HCT116 (cell line): ENCODE measurements at regions not wholly inside any gene's neighbourhood (a gene's known extent, or its start where the extent isn't known, plus 50 kb on each side); places are given as distances from the start of the nearest gene placed in this dataset.

ENCODE experiments used
- ATAC-seq: fragments of 200-7000 bp; cut with Tn5 transposase; 2 replicates; pipeline ENCODE4 v1.9.1; 2020; ENCODE audit warnings: mild to moderate bottlenecking, moderate library complexity
- BruUV-seq: library from RNA; stranded (reverse); fragments of 400-500 nt; replicated peaks from 2 replicates; lab custom pipeline; 2021; lab: Mats Ljungman, UMichigan
- CTCF ChIA-PET: fragments of 300-600 bp; sonication (Branson Sonifier 250); formaldehyde crosslinking; loops from one replicate; lab custom pipeline; 2021; ENCODE audit warnings: antibody characterized with exemption; lab: Charles Lee
- POLR2A ChIA-PET: fragments of 300-600, 350-600 bp; sonication (Branson Sonifier 250); formaldehyde crosslinking; loops from one replicate; lab custom pipeline; 2021; ENCODE audit warnings: antibody characterized with exemption; lab: Charles Lee
- RAD21 ChIA-PET, 2 experiments: fragments of 300-600 bp; sonication (Branson Sonifier 250); formaldehyde crosslinking; loops; one replicate each; lab custom pipeline; 2023; ENCODE audit warnings: low total read pairs in 2 of 2; ENCODE audit not compliant: uncharacterized antibody in 2 of 2, unreplicated experiment in 2 of 2, low non-redundant PET in 1 of 2; lab: Charles Lee
- DNase-seq: peaks from one replicate; pipeline ENCODE4 v3.0.0-alpha.2; 2010; ENCODE audit warnings: low read depth, low spot score
- H2AFZ ChIP-seq: fragments of 200-600 bp; shearing (Covaris generic), sonication (generic); 2 replicates; pipeline ENCODE4 v1.6.1; 2017; ENCODE audit warnings: low read depth, mixed run types, mixed read lengths, antibody characterized with exemption, low read length; ENCODE audit not compliant: poor library complexity, severe bottlenecking
- H3K27ac ChIP-seq: 2 replicates; pipeline ENCODE4 v1.5.1; 2012; ENCODE audit warnings: low read depth, low read length
- H3K27me3 ChIP-seq: fragments of 200-600 bp; sonication (generic); 2 replicates; pipeline ENCODE4 v1.6.1; 2016; ENCODE audit warnings: mixed run types, low read length, mixed read lengths; ENCODE audit not compliant: insufficient read depth
- H3K36me3 ChIP-seq, 2 experiments: fragments of 200-500 bp in 1 of 2; fragments of 200-600 bp in 1 of 2; sonication (Bioruptor generic) in 1 of 2; sonication (generic) in 1 of 2; 2 replicates each; pipeline versions ENCODE4 v1.5.1 to v1.6.1; 2014 to 2016; ENCODE audit warnings: low read length in 2 of 2, inconsistent platforms in 1 of 2, mixed read lengths in 1 of 2, mixed run types in 1 of 2; ENCODE audit not compliant: insufficient read depth in 2 of 2, control insufficient read depth in 1 of 2
- H3K4me1 ChIP-seq, 2 experiments: fragments of 200-600 bp in 1 of 2; sonication (generic) in 1 of 2; 2 replicates each; pipeline versions ENCODE4 v1.5.1 to v1.6.1; 2012 to 2017; ENCODE audit warnings: low read length in 2 of 2, inconsistent platforms in 1 of 2, mild to moderate bottlenecking in 1 of 2, mixed read lengths in 1 of 2, mixed run types in 1 of 2, moderate library complexity in 1 of 2; ENCODE audit not compliant: insufficient read depth in 2 of 2, control insufficient read depth in 1 of 2
- H3K4me2 ChIP-seq: fragments of 200-600 bp; sonication (generic); 2 replicates; pipeline ENCODE4 v1.6.1; 2017; ENCODE audit warnings: mixed run types, low read length, mixed read lengths
- H3K4me3 ChIP-seq, 2 experiments: fragments of 200-600 bp in 1 of 2; sonication (generic) in 1 of 2; replicated peaks in 1 of 2; 2 replicates each; pipeline ENCODE4 v1.5.1; 2011 to 2016; ENCODE audit warnings: low read length in 2 of 2, control low read depth in 1 of 2, low read depth in 1 of 2, mild to moderate bottlenecking in 1 of 2, mixed read lengths in 1 of 2, mixed run types in 1 of 2
- H3K79me2 ChIP-seq: fragments of 200-600 bp; sonication (generic); 2 replicates; pipeline ENCODE4 v1.6.1; 2017; ENCODE audit warnings: mild to moderate bottlenecking, mixed run types, low read length, moderate library complexity, mixed read lengths; ENCODE audit not compliant: insufficient read depth
- H3K9ac ChIP-seq: fragments of 200-600 bp; sonication (generic); 2 replicates; pipeline ENCODE4 v1.6.1; 2016; ENCODE audit warnings: low read length, mixed read lengths
- H3K9me2 ChIP-seq: fragments of 200-600 bp; sonication (generic), shearing (Covaris generic); 2 replicates; pipeline ENCODE4 v1.6.1; 2017; ENCODE audit warnings: mixed run types, mild to moderate bottlenecking, moderate library complexity; ENCODE audit not compliant: insufficient read depth
- H3K9me3 ChIP-seq, 2 experiments: fragments of 200-500 bp in 1 of 2; fragments of 200-600 bp in 1 of 2; sonication (Bioruptor generic) in 1 of 2; sonication (generic) in 1 of 2; 2 replicates each; pipeline ENCODE4 v1.6.1; 2014 to 2017; ENCODE audit warnings: low read length in 2 of 2, mixed read lengths in 2 of 2, inconsistent platforms in 1 of 2, low read depth in 1 of 2, mild to moderate bottlenecking in 1 of 2, mixed run types in 1 of 2, moderate library complexity in 1 of 2; ENCODE audit not compliant: control insufficient read depth in 1 of 2, insufficient read depth in 1 of 2
- H4K20me1 ChIP-seq: fragments of 200-600 bp; sonication (generic), shearing (Covaris generic); 2 replicates; pipeline ENCODE4 v1.6.1; 2017; ENCODE audit warnings: mixed run types, mild to moderate bottlenecking, moderate library complexity; ENCODE audit not compliant: insufficient read depth
- CBX3 ChIP-seq: IDR thresholded peaks from 2 replicates; pipeline ENCODE4 v1.6.1; 2012; ENCODE audit warnings: low read depth
- ELF1 ChIP-seq: IDR thresholded peaks from 2 replicates; pipeline ENCODE4 v1.6.1; 2012; ENCODE audit warnings: low read depth, borderline replicate concordance
- EZH2 ChIP-seq: fragments of 200-600 bp; sonication (generic); IDR thresholded peaks from 2 replicates; pipeline ENCODE4 v1.6.1; 2017; ENCODE audit warnings: antibody characterized with exemption, mixed run types
- EZH2phosphoT487 ChIP-seq: fragments of 200-600 bp; IDR thresholded peaks from 2 replicates; pipeline ENCODE4 v1.6.1; 2018; ENCODE audit warnings: antibody characterized with exemption, borderline replicate concordance
- FOSL1 ChIP-seq: IDR thresholded peaks from 2 replicates; pipeline ENCODE4 v1.6.1; 2012; ENCODE audit warnings: low read depth
- JUND ChIP-seq: IDR thresholded peaks from 2 replicates; pipeline ENCODE4 v1.6.1; 2012
- POLR2A ChIP-seq: IDR thresholded peaks from 2 replicates; pipeline ENCODE4 v1.7.0; 2011; ENCODE audit warnings: borderline replicate concordance; ENCODE audit not compliant: insufficient read depth, insufficient read length; ENCODE audit errors: extremely low read depth
- POLR2AphosphoS5 ChIP-seq: IDR thresholded peaks from 2 replicates; pipeline ENCODE4 v1.6.1; 2011; ENCODE audit warnings: mild to moderate bottlenecking, low read depth, low read length, moderate library complexity
- RAD21 ChIP-seq: IDR thresholded peaks from 2 replicates; pipeline ENCODE4 v1.6.1; 2012; ENCODE audit warnings: low read depth, mild to moderate bottlenecking
- SIN3A ChIP-seq: IDR thresholded peaks from 2 replicates; pipeline ENCODE4 v1.6.1; 2012; ENCODE audit warnings: low read depth
- YY1 ChIP-seq: IDR thresholded peaks from 2 replicates; pipeline ENCODE4 v1.6.1; 2011; ENCODE audit warnings: low read length, low read depth, moderate library complexity, mild to moderate bottlenecking; ENCODE audit not compliant: insufficient replicate concordance; ENCODE audit errors: extremely low read depth
- ZFX ChIP-seq: fragments of 450-650 bp; IDR thresholded peaks from 2 replicates; pipeline ENCODE4 v1.6.1; 2017
- ZNF274 ChIP-seq: fragments of 200-500 bp; sonication (Bioruptor generic); IDR thresholded peaks from 2 replicates; pipeline ENCODE4 v1.6.1; 2014; ENCODE audit warnings: mild to moderate bottlenecking, low read depth, low read length, inconsistent platforms
- intact Hi-C: fragments of 100-400 bp; cut with micrococcal nuclease; formaldehyde crosslinking; loops from 2 replicates; pipeline ENCODE4 v1.10.0; 2022
- TF ChIP-seq, protein P1 (sequence below), 3 experiments: fragments of 200-600 bp in 1 of 3; sonication (generic) in 1 of 3; IDR thresholded peaks in 2 of 3; conservative IDR thresholded peaks in 1 of 3; 2 replicates each; pipeline ENCODE4 v1.5.1; 2012 to 2017; ENCODE audit warnings: low read depth in 2 of 3, low read length in 2 of 3, antibody characterized with exemption in 1 of 3, borderline replicate concordance in 1 of 3, control low read depth in 1 of 3, mild to moderate bottlenecking in 1 of 3, mixed read lengths in 1 of 3, mixed run types in 1 of 3, moderate library complexity in 1 of 3; ENCODE audit not compliant: insufficient read depth in 1 of 3
- TF ChIP-seq, protein P2 (sequence below): IDR thresholded peaks from 2 replicates; pipeline ENCODE4 v1.6.1; 2012; ENCODE audit warnings: low read depth
- TF ChIP-seq, protein P3 (sequence below): IDR thresholded peaks from 2 replicates; pipeline ENCODE4 v1.6.1; 2011; ENCODE audit warnings: mild to moderate bottlenecking, low read length, moderate library complexity; ENCODE audit not compliant: insufficient replicate concordance; ENCODE audit errors: extremely low read depth

DNA sequence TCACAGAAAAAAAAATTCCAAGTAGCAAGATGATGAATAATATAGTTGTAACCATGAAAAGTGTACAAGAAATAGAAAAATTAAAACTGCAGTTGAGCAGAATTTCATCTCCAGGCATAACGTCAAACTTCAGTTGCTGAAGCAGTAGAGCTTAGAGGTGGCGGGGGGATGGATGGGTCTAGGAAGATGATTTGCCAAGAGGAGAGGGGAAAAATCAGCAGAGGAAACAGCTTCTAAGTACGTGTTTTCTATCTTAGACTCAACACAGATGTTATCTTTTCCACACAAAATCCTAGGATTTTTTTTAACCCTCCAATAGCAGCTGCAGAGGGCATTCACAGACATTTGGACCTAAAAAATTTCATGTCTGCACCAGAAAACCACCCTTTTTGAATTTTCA lies 136.0 kb downstream of the OPN5 start:
- CTCF ChIA-PET = no interaction called here
- no peaks in the 10 kb centered on the region for H3K27me3 ChIP-seq

More for the DNA sequence above, 136.0 kb downstream of the OPN5 start:
- DNase-seq (no peak), ATAC-seq (no peak)
- TF ChIP-seq, protein P1, sequence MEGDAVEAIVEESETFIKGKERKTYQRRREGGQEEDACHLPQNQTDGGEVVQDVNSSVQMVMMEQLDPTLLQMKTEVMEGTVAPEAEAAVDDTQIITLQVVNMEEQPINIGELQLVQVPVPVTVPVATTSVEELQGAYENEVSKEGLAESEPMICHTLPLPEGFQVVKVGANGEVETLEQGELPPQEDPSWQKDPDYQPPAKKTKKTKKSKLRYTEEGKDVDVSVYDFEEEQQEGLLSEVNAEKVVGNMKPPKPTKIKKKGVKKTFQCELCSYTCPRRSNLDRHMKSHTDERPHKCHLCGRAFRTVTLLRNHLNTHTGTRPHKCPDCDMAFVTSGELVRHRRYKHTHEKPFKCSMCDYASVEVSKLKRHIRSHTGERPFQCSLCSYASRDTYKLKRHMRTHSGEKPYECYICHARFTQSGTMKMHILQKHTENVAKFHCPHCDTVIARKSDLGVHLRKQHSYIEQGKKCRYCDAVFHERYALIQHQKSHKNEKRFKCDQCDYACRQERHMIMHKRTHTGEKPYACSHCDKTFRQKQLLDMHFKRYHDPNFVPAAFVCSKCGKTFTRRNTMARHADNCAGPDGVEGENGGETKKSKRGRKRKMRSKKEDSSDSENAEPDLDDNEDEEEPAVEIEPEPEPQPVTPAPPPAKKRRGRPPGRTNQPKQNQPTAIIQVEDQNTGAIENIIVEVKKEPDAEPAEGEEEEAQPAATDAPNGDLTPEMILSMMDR (IDR thresholded peaks at IDR 0.05 in 2 of 3, conservative IDR thresholded peaks at IDR 0.05 in 1 of 3; ENCODE audit: borderline replicate concordance in 1 of 3, insufficient read depth in 1 of 3, low read depth in 2 of 3, low read length in 2 of 3) = no peak
- TF ChIP-seq, protein P2, sequence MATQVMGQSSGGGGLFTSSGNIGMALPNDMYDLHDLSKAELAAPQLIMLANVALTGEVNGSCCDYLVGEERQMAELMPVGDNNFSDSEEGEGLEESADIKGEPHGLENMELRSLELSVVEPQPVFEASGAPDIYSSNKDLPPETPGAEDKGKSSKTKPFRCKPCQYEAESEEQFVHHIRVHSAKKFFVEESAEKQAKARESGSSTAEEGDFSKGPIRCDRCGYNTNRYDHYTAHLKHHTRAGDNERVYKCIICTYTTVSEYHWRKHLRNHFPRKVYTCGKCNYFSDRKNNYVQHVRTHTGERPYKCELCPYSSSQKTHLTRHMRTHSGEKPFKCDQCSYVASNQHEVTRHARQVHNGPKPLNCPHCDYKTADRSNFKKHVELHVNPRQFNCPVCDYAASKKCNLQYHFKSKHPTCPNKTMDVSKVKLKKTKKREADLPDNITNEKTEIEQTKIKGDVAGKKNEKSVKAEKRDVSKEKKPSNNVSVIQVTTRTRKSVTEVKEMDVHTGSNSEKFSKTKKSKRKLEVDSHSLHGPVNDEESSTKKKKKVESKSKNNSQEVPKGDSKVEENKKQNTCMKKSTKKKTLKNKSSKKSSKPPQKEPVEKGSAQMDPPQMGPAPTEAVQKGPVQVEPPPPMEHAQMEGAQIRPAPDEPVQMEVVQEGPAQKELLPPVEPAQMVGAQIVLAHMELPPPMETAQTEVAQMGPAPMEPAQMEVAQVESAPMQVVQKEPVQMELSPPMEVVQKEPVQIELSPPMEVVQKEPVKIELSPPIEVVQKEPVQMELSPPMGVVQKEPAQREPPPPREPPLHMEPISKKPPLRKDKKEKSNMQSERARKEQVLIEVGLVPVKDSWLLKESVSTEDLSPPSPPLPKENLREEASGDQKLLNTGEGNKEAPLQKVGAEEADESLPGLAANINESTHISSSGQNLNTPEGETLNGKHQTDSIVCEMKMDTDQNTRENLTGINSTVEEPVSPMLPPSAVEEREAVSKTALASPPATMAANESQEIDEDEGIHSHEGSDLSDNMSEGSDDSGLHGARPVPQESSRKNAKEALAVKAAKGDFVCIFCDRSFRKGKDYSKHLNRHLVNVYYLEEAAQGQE = no peak
- TF ChIP-seq YY1 (no peak), ZFX (no peak), RAD21 (no peak), ZNF274 (no peak), POLR2AphosphoS5 (no peak), CBX3 (no peak), SIN3A (no peak), FOSL1 (no peak), ELF1 (no peak), EZH2phosphoT487 (no peak), EZH2 (no peak), JUND (no peak), POLR2A (no peak)
- TF ChIP-seq, protein P3, sequence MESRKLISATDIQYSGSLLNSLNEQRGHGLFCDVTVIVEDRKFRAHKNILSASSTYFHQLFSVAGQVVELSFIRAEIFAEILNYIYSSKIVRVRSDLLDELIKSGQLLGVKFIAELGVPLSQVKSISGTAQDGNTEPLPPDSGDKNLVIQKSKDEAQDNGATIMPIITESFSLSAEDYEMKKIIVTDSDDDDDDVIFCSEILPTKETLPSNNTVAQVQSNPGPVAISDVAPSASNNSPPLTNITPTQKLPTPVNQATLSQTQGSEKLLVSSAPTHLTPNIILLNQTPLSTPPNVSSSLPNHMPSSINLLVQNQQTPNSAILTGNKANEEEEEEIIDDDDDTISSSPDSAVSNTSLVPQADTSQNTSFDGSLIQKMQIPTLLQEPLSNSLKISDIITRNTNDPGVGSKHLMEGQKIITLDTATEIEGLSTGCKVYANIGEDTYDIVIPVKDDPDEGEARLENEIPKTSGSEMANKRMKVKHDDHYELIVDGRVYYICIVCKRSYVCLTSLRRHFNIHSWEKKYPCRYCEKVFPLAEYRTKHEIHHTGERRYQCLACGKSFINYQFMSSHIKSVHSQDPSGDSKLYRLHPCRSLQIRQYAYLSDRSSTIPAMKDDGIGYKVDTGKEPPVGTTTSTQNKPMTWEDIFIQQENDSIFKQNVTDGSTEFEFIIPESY = no peak
- H3K36me3 ChIP-seq = no peaks in the 10 kb centered on the region
- no peaks in the 10 kb centered on the region for H3K79me2 ChIP-seq
- no peaks in the 10 kb centered on the region for H3K9me3 ChIP-seq
- no peak overlapping the region for H3K9ac ChIP-seq
- ChIA-PET POLR2A (no interaction called here), RAD21 (no interaction called here)
- intact Hi-C loops = no loop called here
- no peaks in the 10 kb centered on the region for H3K9me2 ChIP-seq
- H4K20me1 ChIP-seq = no peaks in the 10 kb centered on the region
- H3K4me2 ChIP-seq = no peak overlapping the region
- H3K27ac ChIP-seq = no peak overlapping the region
- H3K4me1 ChIP-seq = no peaks in the 10 kb centered on the region
- no peak overlapping the region for H2AFZ ChIP-seq
- H3K4me3 ChIP-seq = no peak overlapping the region
- BruUV-seq = no TSS peak
